Stimulated activated CD4-positive, alpha-beta T cell treated with anti-CD3 and anti-CD28 coated beads, TNF-alpha, amount 100 ng/mL, for 4 hours (primary cell): ENCODE measurements at regions not wholly inside any gene's neighbourhood (a gene's known extent, or its start where the extent isn't known, plus 50 kb on each side); places are given as distances from the start of the nearest gene placed in this dataset.

Experiments
- DNase-seq, 3 experiments: peaks; one replicate each; pipeline ENCODE4 v3.0.0-alpha.2; 2020; ENCODE audit warnings: low read depth in 3 of 3

GRCh38 chr1:34655875-34656240, 99.0 kb upstream of the GJB5 start:
- DNase-seq = no peak

GRCh38 chr1:34656299-34656698, 98.5 kb upstream of the GJB5 start:
- no peak for DNase-seq

DNA sequence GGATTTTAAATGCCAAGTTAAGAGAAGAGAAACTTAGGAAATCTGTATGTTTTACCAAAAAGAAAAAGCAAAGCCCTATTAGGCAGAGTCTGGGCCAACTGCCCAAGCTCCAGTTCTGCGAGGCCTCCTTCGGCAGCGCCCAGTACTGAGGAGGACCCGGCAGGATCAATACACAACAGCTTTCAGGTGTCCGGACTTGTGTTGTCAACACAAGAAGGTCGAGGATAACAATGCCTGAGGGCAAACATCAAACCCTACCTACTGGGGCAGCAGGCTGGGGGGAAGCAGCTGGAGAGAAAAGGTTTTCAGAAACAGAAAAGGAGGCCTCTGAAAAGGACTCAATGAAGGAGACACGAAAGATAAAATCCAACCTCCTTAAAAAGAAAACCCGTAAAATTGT, 98.1 kb upstream of the GJB5 start:
- DNase-seq = no peak

- DNase-seq = no peak
Measured at GRCh38 chr1:34657266-34657665, 97.6 kb upstream of the GJB5 start.

- DNase-seq = no peak
Measured at GRCh38 chr1:34657849-34658248, 97.0 kb upstream of the GJB5 start.

GRCh38 chr1:34663031-34663430, 91.8 kb upstream of the GJB5 start:
- DNase-seq = no peak

- DNase-seq = no peak
Measured at GRCh38 chr1:34668063-34668462, 86.8 kb upstream of the GJB5 start.

DNA sequence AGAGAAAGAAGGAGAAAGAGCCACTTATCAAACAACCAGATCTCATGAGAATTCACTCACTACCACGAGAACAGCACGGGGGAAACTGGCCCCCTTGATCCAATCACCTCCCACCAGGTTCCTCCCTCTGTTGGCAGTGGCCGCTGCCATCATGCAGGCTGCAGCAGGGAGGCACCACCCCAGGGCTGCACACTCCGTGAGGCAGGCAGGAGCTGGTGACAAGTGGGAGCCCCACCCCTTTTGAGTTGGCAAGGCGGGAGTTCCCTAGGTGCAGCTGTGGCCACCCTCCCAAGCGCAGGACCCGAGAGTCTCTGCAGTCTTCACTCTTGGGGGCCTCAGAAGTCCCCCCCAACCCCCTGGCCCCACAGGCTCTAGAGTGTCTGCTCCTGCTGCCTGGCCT, 83.9 kb upstream of the GJB5 start:
- DNase-seq = no peak

- DNase-seq = no peak
Measured at GRCh38 chr1:34671887-34672286, 83.0 kb upstream of the GJB5 start.

GRCh38 chr1:34681480-34682451, 73.1 kb upstream of the GJB5 start:
- DNase-seq = no peak

DNA sequence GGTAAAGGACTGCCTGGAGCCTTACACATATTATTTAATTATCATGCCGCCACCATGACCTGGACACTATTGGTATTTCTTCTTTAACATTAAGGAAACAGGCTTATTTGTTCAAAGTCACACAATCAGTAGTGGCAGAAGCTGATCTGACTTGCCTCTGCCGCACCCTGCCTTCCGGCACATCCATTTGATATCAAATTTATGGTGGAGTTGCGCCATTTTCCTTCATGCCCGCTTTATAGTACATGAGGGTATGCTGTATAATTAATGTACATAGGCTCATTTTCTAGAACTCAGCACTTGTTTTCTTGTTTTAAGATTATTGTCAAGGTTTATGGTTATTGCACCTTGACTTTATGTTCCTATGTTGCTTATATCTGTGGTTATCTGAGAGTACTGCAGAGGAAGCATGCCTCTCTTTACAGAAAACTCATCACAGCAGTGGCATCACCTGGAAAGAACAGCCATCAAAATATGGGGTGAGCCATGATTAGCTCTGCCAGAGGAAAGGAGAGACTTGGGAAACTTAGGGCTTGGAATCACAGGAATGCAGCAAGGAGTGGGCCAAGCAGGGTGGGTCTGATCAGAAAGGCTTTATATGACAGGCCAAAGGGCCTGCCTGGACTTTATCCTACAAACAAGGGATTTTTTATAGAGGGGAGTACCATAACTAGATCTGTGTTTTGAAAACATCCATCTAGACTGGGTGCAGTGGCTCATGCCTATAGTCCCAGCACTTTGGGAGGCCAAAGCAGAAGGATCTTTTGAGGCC, 72.2 kb upstream of the GJB5 start:
- DNase-seq = no peak

- DNase-seq = no peak
Measured at GRCh38 chr1:34683616-34684015, 71.2 kb upstream of the GJB5 start.

- no peak for DNase-seq
Measured at GRCh38 chr1:34684266-34684665, 70.6 kb upstream of the GJB5 start.

DNA sequence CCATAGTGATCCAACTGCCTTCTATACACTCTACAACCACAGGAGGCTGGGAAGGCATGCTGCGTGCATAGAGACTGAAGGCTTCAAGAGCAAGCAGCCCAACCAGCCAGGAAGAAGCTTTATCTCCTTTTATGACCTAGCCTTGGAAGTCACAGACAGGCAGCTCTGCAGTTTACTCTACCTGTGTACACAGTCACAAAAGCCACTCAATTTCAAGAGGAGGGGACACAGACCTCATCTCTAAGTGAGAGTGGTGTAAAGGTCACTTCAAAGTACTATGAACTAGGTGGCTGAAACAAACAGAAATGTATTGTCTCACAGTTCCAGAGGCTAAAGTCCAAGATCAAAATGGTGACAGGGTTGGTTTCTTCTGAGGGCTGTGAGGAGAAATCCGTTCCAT, 69.6 kb upstream of the GJB5 start:
- no peak for DNase-seq

DNA sequence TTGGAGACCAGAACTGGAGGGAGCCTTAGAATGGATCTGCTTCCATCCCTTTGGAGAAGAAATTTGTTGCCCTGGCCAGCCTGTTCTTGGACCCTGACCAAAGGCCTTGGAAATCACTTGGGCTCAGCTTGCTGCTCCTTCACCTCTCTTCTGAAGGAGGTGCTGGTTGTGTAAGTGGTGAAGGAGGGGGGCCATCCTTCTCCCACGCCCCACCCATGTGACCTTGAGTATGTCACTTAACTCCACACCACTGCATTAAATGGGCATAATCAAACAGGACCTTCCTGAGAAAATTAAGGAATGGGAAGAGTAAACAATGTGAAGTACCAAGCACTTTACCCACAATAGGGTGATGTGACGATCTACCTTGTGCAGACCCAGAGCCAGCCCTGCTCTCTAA, 68.3 kb upstream of the GJB5 start:
- no peak for DNase-seq

DNA sequence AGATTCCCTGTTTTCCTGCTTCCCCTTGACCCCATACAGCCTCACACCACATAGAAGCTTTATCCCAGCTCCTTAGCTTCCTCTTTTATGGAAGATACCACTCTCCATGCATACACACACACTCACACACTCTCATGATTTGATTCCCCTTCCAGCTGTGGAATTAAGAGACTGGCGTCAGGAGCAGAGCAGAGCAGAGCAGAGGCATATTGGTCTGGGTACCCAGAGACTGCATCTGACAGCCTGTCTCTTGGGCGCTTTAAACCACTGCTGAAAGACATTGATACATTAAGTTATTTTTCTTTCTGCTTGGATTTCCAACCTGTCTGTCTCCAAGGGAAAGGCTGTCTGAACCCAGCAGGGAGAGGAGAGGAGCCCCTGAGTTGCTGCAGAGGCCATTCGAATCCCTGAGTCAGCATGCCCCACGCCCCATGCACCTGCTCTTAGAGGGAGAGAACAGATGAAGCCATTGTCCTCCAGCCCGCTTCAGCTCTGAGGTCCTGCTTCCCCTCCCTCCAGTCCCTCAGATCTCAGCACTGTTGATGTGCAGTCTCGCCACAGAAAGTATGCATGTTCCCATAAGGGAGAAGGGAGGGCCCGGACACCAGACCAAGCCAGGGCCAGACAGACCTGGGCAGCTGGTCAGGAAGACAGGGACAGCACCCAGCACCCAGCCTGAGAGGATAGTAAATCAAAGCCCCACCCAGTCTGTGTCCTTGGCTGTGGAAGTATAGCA, 66.7 kb upstream of the GJB5 start:
- DNase-seq = no peak

DNA sequence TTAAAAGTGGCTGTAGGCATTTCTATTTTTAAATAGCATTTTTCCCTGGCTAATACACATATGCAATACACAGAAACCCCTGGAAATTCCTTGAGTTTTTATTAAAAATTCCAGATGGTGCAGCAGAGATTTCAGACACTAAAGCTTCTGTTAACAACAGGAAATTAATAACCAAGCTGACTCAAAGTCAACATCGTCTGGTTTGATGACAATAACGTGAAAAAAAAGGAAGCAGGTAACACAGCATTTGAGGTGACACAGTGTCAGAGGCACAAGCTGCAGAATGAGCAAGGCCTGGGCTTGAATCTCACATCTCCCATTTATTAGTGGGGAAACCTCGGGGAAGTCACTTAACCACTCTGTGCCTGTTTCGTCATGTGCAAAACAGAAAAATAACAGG, 64.6 kb upstream of the GJB5 start:
- no peak for DNase-seq

DNA sequence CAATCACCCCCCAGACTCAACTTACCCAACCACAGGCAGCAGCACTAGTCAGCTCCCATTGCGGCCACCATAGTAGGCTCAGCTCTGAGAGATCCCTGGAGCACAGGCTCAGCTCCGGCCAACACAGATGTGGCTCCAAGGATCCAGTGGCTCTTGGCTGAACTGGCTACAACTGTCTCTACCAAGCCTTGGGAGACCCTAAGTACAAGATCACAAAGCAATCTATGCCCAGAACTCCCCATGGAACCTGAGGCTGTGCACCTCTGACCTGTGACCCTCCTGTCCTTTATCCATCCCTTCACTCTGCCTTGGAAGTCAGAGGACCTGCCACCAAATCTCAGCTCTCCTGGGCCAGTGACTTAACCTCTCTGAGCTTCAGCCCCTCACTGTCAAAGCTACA, 61.8 kb upstream of the GJB5 start:
- DNase-seq = no peak

GRCh38 chr1:34694383-34694782, 60.5 kb upstream of the GJB5 start:
- no peak for DNase-seq

- no peak for DNase-seq
Measured at GRCh38 chr1:34695580-34695979, 59.3 kb upstream of the GJB5 start.

GRCh38 chr1:34696230-34696629, 58.6 kb upstream of the GJB5 start:
- DNase-seq = no peak

DNA sequence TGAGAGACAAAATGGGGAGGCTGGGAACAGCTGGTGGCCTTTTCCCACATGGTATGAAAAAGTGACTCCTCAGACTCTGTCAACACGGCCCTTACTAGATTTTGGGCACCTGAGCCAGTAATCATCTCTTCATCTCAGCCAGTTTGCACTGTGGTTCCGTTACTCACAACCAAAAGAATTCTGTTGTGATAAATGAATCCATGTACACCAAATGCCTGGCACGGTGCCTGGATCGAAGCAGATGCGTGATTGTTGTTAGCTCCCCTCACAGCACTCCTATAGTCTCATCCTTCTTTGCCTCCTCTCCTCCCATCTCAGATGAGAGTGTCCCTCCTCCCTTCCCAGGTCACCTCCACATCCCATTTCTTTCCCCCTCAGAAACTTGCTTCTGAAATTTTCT, 57.9 kb upstream of the GJB5 start:
- no peak for DNase-seq
